ENCODE measurements at regions not wholly inside any gene's neighbourhood (a gene's known extent, or its start where the extent isn't known, plus 50 kb on each side); places are given as distances from the start of the nearest gene placed in this dataset.

DNA sequence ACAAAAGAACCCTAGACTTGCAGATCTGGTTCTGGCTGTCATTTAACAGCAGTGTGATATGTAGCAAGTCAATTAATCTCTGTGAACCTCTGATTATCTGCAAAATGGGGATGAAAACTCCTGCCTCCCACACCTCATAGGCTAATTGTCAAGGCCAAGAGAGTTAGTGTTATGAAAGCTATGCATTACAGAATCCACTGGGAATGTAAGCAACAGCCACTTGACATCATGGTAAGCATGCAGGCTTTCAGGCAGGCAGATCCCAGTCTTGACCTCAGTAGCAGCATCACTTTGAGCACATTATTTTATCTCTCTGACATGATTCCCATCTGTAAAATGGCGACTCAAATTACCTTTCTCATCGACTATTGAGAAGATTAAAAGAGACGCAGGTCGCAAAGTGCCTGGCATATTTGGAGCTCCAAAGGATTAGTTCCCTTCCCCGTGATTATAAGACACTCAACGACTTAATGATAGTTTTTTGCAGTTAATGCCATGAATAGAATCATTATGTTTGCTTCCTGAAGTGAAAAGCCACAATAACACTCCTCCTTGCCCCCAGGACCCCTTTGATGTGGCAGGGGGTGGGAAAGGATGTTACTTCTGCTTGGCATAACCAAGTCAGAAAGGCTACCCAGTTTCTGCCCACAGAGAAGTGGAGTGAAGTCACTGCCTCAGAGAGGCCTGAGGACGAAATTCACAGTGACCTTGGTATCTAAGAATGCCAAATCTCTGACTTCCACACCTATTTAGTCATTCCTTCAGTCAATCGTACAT is 273.0 kb upstream of the NFIA start:
- no peak for TF ChIP-seq POLR2A (IDR thresholded peaks at IDR 0.05)
- TF ChIP-seq, protein P1, sequence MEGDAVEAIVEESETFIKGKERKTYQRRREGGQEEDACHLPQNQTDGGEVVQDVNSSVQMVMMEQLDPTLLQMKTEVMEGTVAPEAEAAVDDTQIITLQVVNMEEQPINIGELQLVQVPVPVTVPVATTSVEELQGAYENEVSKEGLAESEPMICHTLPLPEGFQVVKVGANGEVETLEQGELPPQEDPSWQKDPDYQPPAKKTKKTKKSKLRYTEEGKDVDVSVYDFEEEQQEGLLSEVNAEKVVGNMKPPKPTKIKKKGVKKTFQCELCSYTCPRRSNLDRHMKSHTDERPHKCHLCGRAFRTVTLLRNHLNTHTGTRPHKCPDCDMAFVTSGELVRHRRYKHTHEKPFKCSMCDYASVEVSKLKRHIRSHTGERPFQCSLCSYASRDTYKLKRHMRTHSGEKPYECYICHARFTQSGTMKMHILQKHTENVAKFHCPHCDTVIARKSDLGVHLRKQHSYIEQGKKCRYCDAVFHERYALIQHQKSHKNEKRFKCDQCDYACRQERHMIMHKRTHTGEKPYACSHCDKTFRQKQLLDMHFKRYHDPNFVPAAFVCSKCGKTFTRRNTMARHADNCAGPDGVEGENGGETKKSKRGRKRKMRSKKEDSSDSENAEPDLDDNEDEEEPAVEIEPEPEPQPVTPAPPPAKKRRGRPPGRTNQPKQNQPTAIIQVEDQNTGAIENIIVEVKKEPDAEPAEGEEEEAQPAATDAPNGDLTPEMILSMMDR (IDR thresholded peaks at IDR 0.05): no peak
